SK-N-SH (cell line): ENCODE measurements at regions not wholly inside any gene's neighbourhood (a gene's known extent, or its start where the extent isn't known, plus 50 kb on each side); places are given as distances from the start of the nearest gene placed in this dataset.
"Not testable (repeated sequence)": the region's sequence is repeated elsewhere in the genome, so short reads cannot be mapped to it uniquely, and the experiment has no call there.

ENCODE experiments used
- CHD2 ChIP-seq: fragments of 150-350 bp; IDR thresholded peaks from 2 replicates; pipeline ENCODE4 v1.6.1; 2018; ENCODE audit warnings: low read length; ENCODE audit not compliant: partially characterized antibody
- CTCF ChIP-seq: fragments of 200-600 bp; sonication (generic); IDR thresholded peaks from 2 replicates; pipeline ENCODE4 v1.6.1; 2017; ENCODE audit warnings: antibody characterized with exemption, mild to moderate bottlenecking, moderate library complexity
- EP300 ChIP-seq, 2 experiments: IDR thresholded peaks; 2 replicates each; pipeline versions ENCODE4 v1.4.0 to v1.6.1; 2012; ENCODE audit warnings: borderline replicate concordance in 1 of 2, low read depth in 1 of 2, low read length in 1 of 2
- NRF1 ChIP-seq: IDR thresholded peaks from 2 replicates; pipeline ENCODE4 v1.6.1; 2012; ENCODE audit warnings: low read depth, mild to moderate bottlenecking, low read length
- RAD21 ChIP-seq: IDR thresholded peaks from 2 replicates; pipeline ENCODE4 v1.6.1; 2012; ENCODE audit warnings: mild to moderate bottlenecking, low read length
- RXRA ChIP-seq: IDR thresholded peaks from 2 replicates; pipeline ENCODE4 v1.4.0; 2012; ENCODE audit warnings: low read depth, mild to moderate bottlenecking, borderline replicate concordance
- SMC3 ChIP-seq: IDR thresholded peaks from 2 replicates; pipeline ENCODE4 v1.6.1; 2012; ENCODE audit warnings: low read depth, low read length, improper control_type of control experiment
- TEAD4 ChIP-seq: IDR thresholded peaks from 2 replicates; pipeline ENCODE4 v1.4.0; 2012; ENCODE audit warnings: mild to moderate bottlenecking, borderline replicate concordance; ENCODE audit not compliant: insufficient read depth

GRCh38 chr22:48911647-48912046 is 916.0 kb downstream of the BRD1 start:
- not testable (repeated sequence) for TF ChIP-seq CTCF; CHD2; TEAD4; RAD21; NRF1; SMC3; EP300 (IDR thresholded peaks at IDR 0.05; ENCODE audit: borderline replicate concordance in 1 of 2, low read depth in 1 of 2, low read length in 1 of 2); RXRA
